Fibroblast of upper back skin (primary cell): ENCODE measurements at regions not wholly inside any gene's neighbourhood (a gene's known extent, or its start where the extent isn't known, plus 50 kb on each side); places are given as distances from the start of the nearest gene placed in this dataset.
"Not testable (repeated sequence)": the region's sequence is repeated elsewhere in the genome, so short reads cannot be mapped to it uniquely, and the experiment has no call there.

ENCODE experiments used
- DNase-seq: peaks from one replicate; pipeline ENCODE4 v3.0.0-alpha.2; 2013

GRCh38 chr5:109630093-109630492 is 59.6 kb upstream of the MAN2A1 start:
- DNase-seq: peak; percentile 37

- DNase-seq: no peak
Observed at GRCh38 chr5:109628591-109628990, 61.1 kb upstream of the MAN2A1 start.

- DNase-seq: not testable (repeated sequence)
Observed at GRCh38 chr5:109621266-109621665, 68.5 kb upstream of the MAN2A1 start.

- no peak for DNase-seq
Observed at GRCh38 chr5:109620651-109621050, 69.1 kb upstream of the MAN2A1 start.

- DNase-seq: no peak
Observed at GRCh38 chr5:109619606-109620005, 70.1 kb upstream of the MAN2A1 start.

GRCh38 chr5:109619021-109619460 is 70.7 kb upstream of the MAN2A1 start:
- no peak for DNase-seq

GRCh38 chr5:109614981-109615380 is 74.7 kb upstream of the MAN2A1 start:
- no peak for DNase-seq

GRCh38 chr5:109614301-109614700 is 75.4 kb upstream of the MAN2A1 start:
- no peak for DNase-seq

- no peak for DNase-seq
Observed at GRCh38 chr5:109612278-109612905, 77.3 kb upstream of the MAN2A1 start.

- no peak for DNase-seq
Observed at GRCh38 chr5:109611505-109611904, 78.2 kb upstream of the MAN2A1 start.

GRCh38 chr5:109611061-109611460 is 78.7 kb upstream of the MAN2A1 start:
- DNase-seq: no peak

GRCh38 chr5:109610581-109610980 is 79.1 kb upstream of the MAN2A1 start:
- DNase-seq: no peak

GRCh38 chr5:109605207-109605730 is 84.5 kb upstream of the MAN2A1 start:
- DNase-seq: no peak

GRCh38 chr5:109604758-109605157 is 85.0 kb upstream of the MAN2A1 start:
- DNase-seq: no peak

GRCh38 chr5:109601736-109602135 is 88.0 kb upstream of the MAN2A1 start:
- no peak for DNase-seq

GRCh38 chr5:109597893-109598292 is 91.8 kb upstream of the MAN2A1 start:
- DNase-seq: no peak

- no peak for DNase-seq
Observed at GRCh38 chr5:109594217-109594616, 95.5 kb upstream of the MAN2A1 start.

GRCh38 chr5:109590799-109591198 is 98.9 kb upstream of the MAN2A1 start:
- DNase-seq: no peak

GRCh38 chr5:109589986-109590385 is 99.7 kb upstream of the MAN2A1 start:
- no peak for DNase-seq

GRCh38 chr5:109589239-109589638 is 100.5 kb upstream of the MAN2A1 start:
- DNase-seq: no peak

- no peak for DNase-seq
Observed at GRCh38 chr5:109588281-109589035, 101.3 kb upstream of the MAN2A1 start.

GRCh38 chr5:109584986-109585599 is 104.6 kb upstream of the MAN2A1 start:
- peak; percentile 21 for DNase-seq

- no peak for DNase-seq
Observed at GRCh38 chr5:109580225-109580624, 109.5 kb upstream of the MAN2A1 start.

- no peak for DNase-seq
Observed at GRCh38 chr5:109575506-109575905, 114.2 kb upstream of the MAN2A1 start.
